ENCODE measurements at regions not wholly inside any gene's neighbourhood (a gene's known extent, or its start where the extent isn't known, plus 50 kb on each side); places are given as distances from the start of the nearest gene placed in this dataset.
A peak's percentile ranks its signal among the peaks of the same experiment; 100 is the strongest.
"Not testable (repeated sequence)": the region's sequence is repeated elsewhere in the genome, so short reads cannot be mapped to it uniquely, and the experiment has no call there.

DNA sequence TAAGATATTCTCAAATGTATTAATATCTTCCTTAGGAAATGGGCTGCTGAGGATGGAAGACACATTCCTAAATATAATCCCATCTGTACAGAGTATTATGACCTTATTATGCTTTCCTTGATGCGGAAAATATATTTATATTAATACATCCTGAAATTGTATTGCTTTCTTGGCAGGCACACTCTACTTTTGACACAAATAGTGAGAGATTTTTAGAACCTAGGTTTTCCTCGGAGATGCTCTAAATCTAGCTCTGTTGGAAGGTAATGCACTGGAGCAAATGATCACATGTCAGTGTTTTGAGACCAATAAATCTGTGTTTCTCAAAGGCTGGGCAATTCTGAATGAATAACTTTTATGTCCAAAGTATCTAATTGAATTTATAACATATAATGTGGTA, 94.3 kb upstream of the MAGEC2 start:
- TF ChIP-seq, protein P1, sequence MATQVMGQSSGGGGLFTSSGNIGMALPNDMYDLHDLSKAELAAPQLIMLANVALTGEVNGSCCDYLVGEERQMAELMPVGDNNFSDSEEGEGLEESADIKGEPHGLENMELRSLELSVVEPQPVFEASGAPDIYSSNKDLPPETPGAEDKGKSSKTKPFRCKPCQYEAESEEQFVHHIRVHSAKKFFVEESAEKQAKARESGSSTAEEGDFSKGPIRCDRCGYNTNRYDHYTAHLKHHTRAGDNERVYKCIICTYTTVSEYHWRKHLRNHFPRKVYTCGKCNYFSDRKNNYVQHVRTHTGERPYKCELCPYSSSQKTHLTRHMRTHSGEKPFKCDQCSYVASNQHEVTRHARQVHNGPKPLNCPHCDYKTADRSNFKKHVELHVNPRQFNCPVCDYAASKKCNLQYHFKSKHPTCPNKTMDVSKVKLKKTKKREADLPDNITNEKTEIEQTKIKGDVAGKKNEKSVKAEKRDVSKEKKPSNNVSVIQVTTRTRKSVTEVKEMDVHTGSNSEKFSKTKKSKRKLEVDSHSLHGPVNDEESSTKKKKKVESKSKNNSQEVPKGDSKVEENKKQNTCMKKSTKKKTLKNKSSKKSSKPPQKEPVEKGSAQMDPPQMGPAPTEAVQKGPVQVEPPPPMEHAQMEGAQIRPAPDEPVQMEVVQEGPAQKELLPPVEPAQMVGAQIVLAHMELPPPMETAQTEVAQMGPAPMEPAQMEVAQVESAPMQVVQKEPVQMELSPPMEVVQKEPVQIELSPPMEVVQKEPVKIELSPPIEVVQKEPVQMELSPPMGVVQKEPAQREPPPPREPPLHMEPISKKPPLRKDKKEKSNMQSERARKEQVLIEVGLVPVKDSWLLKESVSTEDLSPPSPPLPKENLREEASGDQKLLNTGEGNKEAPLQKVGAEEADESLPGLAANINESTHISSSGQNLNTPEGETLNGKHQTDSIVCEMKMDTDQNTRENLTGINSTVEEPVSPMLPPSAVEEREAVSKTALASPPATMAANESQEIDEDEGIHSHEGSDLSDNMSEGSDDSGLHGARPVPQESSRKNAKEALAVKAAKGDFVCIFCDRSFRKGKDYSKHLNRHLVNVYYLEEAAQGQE (IDR thresholded peaks at IDR 0.05): no peak
- TF ChIP-seq, protein P2, sequence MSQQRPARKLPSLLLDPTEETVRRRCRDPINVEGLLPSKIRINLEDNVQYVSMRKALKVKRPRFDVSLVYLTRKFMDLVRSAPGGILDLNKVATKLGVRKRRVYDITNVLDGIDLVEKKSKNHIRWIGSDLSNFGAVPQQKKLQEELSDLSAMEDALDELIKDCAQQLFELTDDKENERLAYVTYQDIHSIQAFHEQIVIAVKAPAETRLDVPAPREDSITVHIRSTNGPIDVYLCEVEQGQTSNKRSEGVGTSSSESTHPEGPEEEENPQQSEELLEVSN (IDR thresholded peaks at IDR 0.05; ENCODE audit: borderline replicate concordance, low read depth): no peak
- TF ChIP-seq JUNB (IDR thresholded peaks at IDR 0.05) (no peak), CBX8 (IDR thresholded peaks at IDR 0.05) (no peak), MAZ (IDR thresholded peaks at IDR 0.05; ENCODE audit: borderline replicate concordance, low read depth, low read length) (no peak), RCOR1 (IDR thresholded peaks at IDR 0.05; ENCODE audit: low read depth, low read length) (no peak), SMC3 (IDR thresholded peaks at IDR 0.05) (no peak)
- TF ChIP-seq, protein P3, sequence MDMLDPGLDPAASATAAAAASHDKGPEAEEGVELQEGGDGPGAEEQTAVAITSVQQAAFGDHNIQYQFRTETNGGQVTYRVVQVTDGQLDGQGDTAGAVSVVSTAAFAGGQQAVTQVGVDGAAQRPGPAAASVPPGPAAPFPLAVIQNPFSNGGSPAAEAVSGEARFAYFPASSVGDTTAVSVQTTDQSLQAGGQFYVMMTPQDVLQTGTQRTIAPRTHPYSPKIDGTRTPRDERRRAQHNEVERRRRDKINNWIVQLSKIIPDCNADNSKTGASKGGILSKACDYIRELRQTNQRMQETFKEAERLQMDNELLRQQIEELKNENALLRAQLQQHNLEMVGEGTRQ (IDR thresholded peaks at IDR 0.05): no peak
- H3K9me3 ChIP-seq: no peaks in the 10 kb centered on the region
- 29% methylated on average over 2 of the region's 2 CpGs for WGBS (ENCODE audit: missing lambda C conversion rate)
- H3K27ac ChIP-seq: no peak overlapping the region
- POLR2A ChIA-PET: no interaction called here
- CTCF ChIA-PET: no interaction called here
- no peak overlapping the region for H3K4me3 ChIP-seq
- no peaks in the 10 kb centered on the region for H3K4me1 ChIP-seq
- FAIRE-seq: no peak
- no peak for ATAC-seq
- no peak overlapping the region for H3K4me2 ChIP-seq
- no peak for DNase-seq (ENCODE audit: low read depth in 1 of 2, low spot score in 1 of 2)

DNA sequence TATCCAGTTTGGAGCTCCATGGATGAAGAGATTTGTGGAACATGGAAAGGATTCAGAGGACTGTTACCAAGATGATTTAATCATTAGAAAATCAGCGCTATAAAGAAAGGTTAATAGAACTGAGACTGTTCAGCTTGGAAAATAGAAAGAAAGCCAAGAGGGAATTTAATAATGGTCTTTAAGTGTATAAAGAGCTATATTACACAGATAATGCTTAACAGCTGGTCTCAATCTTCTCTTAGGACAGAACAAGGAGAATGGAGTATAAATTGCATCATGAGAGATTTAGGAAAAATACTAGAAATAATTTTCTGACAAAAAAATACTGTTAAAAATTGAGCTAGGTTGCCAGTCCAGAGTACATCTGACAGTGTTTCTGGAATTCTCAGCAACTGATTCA, 91.3 kb upstream of the MAGEC2 start:
- H3K27ac ChIP-seq: no peak overlapping the region
- H3K4me2 ChIP-seq: no peak overlapping the region
- no peak for TF ChIP-seq KDM1A (IDR thresholded peaks at IDR 0.05; ENCODE audit: low read depth)
- no peak for TF ChIP-seq RCOR1 (IDR thresholded peaks at IDR 0.05; ENCODE audit: low read depth, low read length)
- H3K4me1 ChIP-seq: no peaks in the 10 kb centered on the region
- no peak for FAIRE-seq
- H3K4me3 ChIP-seq: no peak overlapping the region
- ChIA-PET CTCF (no interaction called here), POLR2A (no interaction called here)
- H3K9me3 ChIP-seq: no peaks in the 10 kb centered on the region
- WGBS (ENCODE audit: missing lambda C conversion rate): 59% methylated on average over 1 of the region's 1 CpG
- ATAC-seq: no peak
- no peak for DNase-seq (ENCODE audit: low read depth in 1 of 2, low spot score in 1 of 2)

DNA sequence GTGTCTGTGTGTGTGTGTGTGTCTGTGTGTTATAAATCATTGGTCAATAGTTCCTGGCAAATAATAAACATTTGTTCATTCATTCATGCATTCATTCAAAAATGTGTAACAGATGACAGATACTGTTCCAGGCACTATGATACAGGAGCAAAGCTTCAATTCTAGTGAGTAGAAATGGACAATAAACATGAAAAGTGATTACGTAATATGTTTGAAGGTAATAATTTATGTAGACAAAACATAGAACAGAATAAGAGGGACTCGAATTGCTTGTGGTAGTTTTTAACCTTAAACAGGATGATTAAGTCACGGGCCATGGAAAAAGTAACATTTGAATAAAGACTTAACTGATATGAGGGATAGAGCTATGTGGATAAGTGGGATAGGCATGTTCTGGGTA, 90.1 kb upstream of the MAGEC2 start:
- ChIA-PET CTCF (no interaction called here), POLR2A (no interaction called here)
- DNase-seq (ENCODE audit: low read depth in 1 of 2, low spot score in 1 of 2): no peak
- Histone ChIP-seq H3K9me3 (no peaks in the 10 kb centered on the region), H3K27ac (no peak overlapping the region), H3K4me2 (no peak overlapping the region), H3K4me3 (no peak overlapping the region), H3K4me1 (no peaks in the 10 kb centered on the region)
- TF ChIP-seq SREBF2 (IDR thresholded peaks at IDR 0.05) (no peak), RAD21 (conservative IDR thresholded peaks at IDR 0.05 in 1 of 2, IDR thresholded peaks at IDR 0.05 in 1 of 2) (no peak), GATA3 (IDR thresholded peaks at IDR 0.05; ENCODE audit: borderline replicate concordance) (no peak), BHLHE40 (IDR thresholded peaks at IDR 0.05; ENCODE audit: low read depth, low read length) (no peak), NPAS2 (CRISPR knock-in tag; IDR thresholded peaks at IDR 0.05; ENCODE audit: borderline replicate concordance) (no peak), HDAC2 (IDR thresholded peaks at IDR 0.05) (no peak)
- TF ChIP-seq, protein P4, sequence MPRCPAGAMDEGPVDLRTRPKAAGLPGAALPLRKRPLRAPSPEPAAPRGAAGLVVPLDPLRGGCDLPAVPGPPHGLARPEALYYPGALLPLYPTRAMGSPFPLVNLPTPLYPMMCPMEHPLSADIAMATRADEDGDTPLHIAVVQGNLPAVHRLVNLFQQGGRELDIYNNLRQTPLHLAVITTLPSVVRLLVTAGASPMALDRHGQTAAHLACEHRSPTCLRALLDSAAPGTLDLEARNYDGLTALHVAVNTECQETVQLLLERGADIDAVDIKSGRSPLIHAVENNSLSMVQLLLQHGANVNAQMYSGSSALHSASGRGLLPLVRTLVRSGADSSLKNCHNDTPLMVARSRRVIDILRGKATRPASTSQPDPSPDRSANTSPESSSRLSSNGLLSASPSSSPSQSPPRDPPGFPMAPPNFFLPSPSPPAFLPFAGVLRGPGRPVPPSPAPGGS (IDR thresholded peaks at IDR 0.05): no peak
- WGBS (ENCODE audit: missing lambda C conversion rate): 33% methylated on average over 3 of the region's 3 CpGs
- FAIRE-seq: no peak
- no peak for ATAC-seq

DNA sequence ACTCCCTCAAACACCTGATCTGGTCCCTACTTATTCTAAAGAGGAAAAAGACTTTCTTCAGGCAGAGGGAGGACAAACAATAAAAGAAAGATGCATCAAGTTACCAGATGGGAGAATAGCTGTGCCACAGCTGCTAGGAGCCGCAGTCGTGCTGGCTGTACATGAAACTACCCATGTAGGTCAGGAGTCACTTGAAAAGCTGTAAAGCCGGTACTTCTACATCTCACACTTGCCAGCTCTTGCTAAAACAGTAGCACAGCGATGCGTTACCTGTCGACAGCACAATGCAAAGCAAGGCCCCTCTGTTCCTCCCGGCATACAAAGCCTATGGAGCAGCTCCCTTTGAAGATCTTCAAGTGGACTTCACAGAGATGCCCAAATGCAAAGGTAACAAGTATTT, 65.1 kb upstream of the MAGEC2 start:
- H3K27ac ChIP-seq; H3K4me3 ChIP-seq; H3K9me3 ChIP-seq; POLR2A ChIA-PET; ATAC-seq; H3K4me2 ChIP-seq; DNase-seq (ENCODE audit: low read depth in 1 of 2, low spot score in 1 of 2); H3K4me1 ChIP-seq: not testable (repeated sequence)
- 79% methylated on average over 7 of the region's 7 CpGs for WGBS (ENCODE audit: missing lambda C conversion rate)
- CTCF ChIA-PET: interaction anchor here (0.7 kb wide), 1 partner anchor 370 kb away, joined by 3 read pairs; no protein-coding TSS in a partner anchor
- peak; percentile 18 for FAIRE-seq

Data from A549 (cell line).